Panc1 (cell line): ENCODE measurements at regions not wholly inside any gene's neighbourhood (a gene's known extent, or its start where the extent isn't known, plus 50 kb on each side); places are given as distances from the start of the nearest gene placed in this dataset.

Source experiments
- ATAC-seq: fragments of 200-7000 bp; cut with Tn5 transposase; 2 replicates; pipeline ENCODE4 v1.9.1; 2020; ENCODE audit warnings: mild to moderate bottlenecking, moderate library complexity
- BruUV-seq: library from RNA; stranded (reverse); fragments of 400-500 nt; replicated peaks from 2 replicates; lab custom pipeline; 2021; lab: Mats Ljungman, UMichigan
- CTCF ChIA-PET: fragments of 300-600 bp; sonication (Branson Sonifier 250); formaldehyde crosslinking; loops from one replicate; lab custom pipeline; 2022; ENCODE audit warnings: antibody characterized with exemption; lab: Charles Lee
- POLR2A ChIA-PET: fragments of 300-600 bp; sonication (Branson Sonifier 250); formaldehyde crosslinking; loops from one replicate; lab custom pipeline; 2022; ENCODE audit warnings: antibody characterized with exemption; lab: Charles Lee
- DNase-seq: peaks from one replicate; pipeline ENCODE4 v3.0.0-alpha.2; 2010; ENCODE audit warnings: low read depth, low spot score
- H3K27ac ChIP-seq: 2 replicates; pipeline ENCODE4 v1.5.1; 2011; ENCODE audit warnings: mild to moderate bottlenecking, low read length, inconsistent platforms
- H3K27me3 ChIP-seq: fragments of 200-500 bp; sonication (Bioruptor generic); 2 replicates; pipeline ENCODE4 v1.6.0; 2014; ENCODE audit warnings: low read length, inconsistent platforms; ENCODE audit not compliant: control insufficient read depth, insufficient read depth
- H3K36me3 ChIP-seq: fragments of 200-500 bp; sonication (Bioruptor generic); 2 replicates; pipeline ENCODE4 v1.5.1; 2014; ENCODE audit warnings: inconsistent platforms, mild to moderate bottlenecking, low read length, moderate library complexity; ENCODE audit not compliant: control insufficient read depth, insufficient read depth
- H3K4me1 ChIP-seq: 2 replicates; pipeline ENCODE4 v1.5.1; 2011; ENCODE audit warnings: inconsistent platforms, mild to moderate bottlenecking, low read length, moderate library complexity; ENCODE audit not compliant: control insufficient read depth, insufficient read depth
- H3K4me3 ChIP-seq, 2 experiments: 2 replicates each; pipeline ENCODE4 v1.5.1; 2011 to 2012; ENCODE audit warnings: low read depth in 2 of 2, low read length in 2 of 2, mild to moderate bottlenecking in 2 of 2, inconsistent platforms in 1 of 2, moderate library complexity in 1 of 2
- H3K9me3 ChIP-seq: fragments of 200-500 bp; sonication (Bioruptor generic); 2 replicates; pipeline ENCODE4 v1.5.1; 2014; ENCODE audit warnings: low read depth, mild to moderate bottlenecking, inconsistent platforms, low read length, moderate library complexity; ENCODE audit not compliant: control insufficient read depth, insufficient read depth
- CTCF ChIP-seq: fragments of 450-650 bp; IDR thresholded peaks from 2 replicates; pipeline ENCODE4 v1.5.1; 2017; ENCODE audit warnings: mild to moderate bottlenecking
- POLR2AphosphoS5 ChIP-seq: IDR thresholded peaks from 2 replicates; pipeline ENCODE4 v1.6.1; 2012; ENCODE audit warnings: mild to moderate bottlenecking, low read depth, low read length, moderate library complexity
- SIN3A ChIP-seq: IDR thresholded peaks from 2 replicates; pipeline ENCODE4 v1.6.1; 2012; ENCODE audit warnings: low read depth, mild to moderate bottlenecking, low read length, moderate library complexity, borderline replicate concordance; ENCODE audit not compliant: insufficient read depth
- TCF7L2 ChIP-seq: IDR thresholded peaks from 2 replicates; pipeline ENCODE4 v1.6.1; 2011; ENCODE audit warnings: mild to moderate bottlenecking, low read depth, low read length, inconsistent platforms
- in situ Hi-C: cut with HindIII; loops from 2 replicates; pipeline ENCODE4 v1.10.0; 2016; ENCODE audit warnings: low sequenced_read_pairs, low pct_unique_long_range_greater_than_20kb
- intact Hi-C: fragments of 100-400 bp; cut with micrococcal nuclease; formaldehyde crosslinking; loops from one replicate; pipeline ENCODE4 v1.10.0; 2022; ENCODE audit not compliant: unreplicated experiment
- TF ChIP-seq, protein P1 (sequence below), 2 experiments: IDR thresholded peaks; 2 replicates each; pipeline ENCODE4 v1.6.1; 2011 to 2012; ENCODE audit warnings: low read depth in 2 of 2, control low read depth in 1 of 2, low read length in 1 of 2, mild to moderate bottlenecking in 1 of 2, moderate library complexity in 1 of 2; ENCODE audit not compliant: insufficient read depth in 1 of 2

GRCh38 chr13:79673993-79674377 is 193.0 kb downstream of the NDFIP2 start:
- no peaks in the 10 kb centered on the region for H3K27me3 ChIP-seq
- POLR2A ChIA-PET = no interaction called here
- DNase-seq = no peak
- ATAC-seq = no peak
- no peaks in the 10 kb centered on the region for H3K36me3 ChIP-seq
- CTCF ChIA-PET = no interaction called here
- in situ Hi-C loops = no loop called here
- no peaks in the 10 kb centered on the region for H3K9me3 ChIP-seq
- H3K27ac ChIP-seq = no peak overlapping the region
- no peaks in the 10 kb centered on the region for H3K4me1 ChIP-seq
- no peak overlapping the region for H3K4me3 ChIP-seq
- TF ChIP-seq TCF7L2 (no peak), POLR2AphosphoS5 (no peak), SIN3A (no peak), CTCF (no peak)
- TF ChIP-seq, protein P1, sequence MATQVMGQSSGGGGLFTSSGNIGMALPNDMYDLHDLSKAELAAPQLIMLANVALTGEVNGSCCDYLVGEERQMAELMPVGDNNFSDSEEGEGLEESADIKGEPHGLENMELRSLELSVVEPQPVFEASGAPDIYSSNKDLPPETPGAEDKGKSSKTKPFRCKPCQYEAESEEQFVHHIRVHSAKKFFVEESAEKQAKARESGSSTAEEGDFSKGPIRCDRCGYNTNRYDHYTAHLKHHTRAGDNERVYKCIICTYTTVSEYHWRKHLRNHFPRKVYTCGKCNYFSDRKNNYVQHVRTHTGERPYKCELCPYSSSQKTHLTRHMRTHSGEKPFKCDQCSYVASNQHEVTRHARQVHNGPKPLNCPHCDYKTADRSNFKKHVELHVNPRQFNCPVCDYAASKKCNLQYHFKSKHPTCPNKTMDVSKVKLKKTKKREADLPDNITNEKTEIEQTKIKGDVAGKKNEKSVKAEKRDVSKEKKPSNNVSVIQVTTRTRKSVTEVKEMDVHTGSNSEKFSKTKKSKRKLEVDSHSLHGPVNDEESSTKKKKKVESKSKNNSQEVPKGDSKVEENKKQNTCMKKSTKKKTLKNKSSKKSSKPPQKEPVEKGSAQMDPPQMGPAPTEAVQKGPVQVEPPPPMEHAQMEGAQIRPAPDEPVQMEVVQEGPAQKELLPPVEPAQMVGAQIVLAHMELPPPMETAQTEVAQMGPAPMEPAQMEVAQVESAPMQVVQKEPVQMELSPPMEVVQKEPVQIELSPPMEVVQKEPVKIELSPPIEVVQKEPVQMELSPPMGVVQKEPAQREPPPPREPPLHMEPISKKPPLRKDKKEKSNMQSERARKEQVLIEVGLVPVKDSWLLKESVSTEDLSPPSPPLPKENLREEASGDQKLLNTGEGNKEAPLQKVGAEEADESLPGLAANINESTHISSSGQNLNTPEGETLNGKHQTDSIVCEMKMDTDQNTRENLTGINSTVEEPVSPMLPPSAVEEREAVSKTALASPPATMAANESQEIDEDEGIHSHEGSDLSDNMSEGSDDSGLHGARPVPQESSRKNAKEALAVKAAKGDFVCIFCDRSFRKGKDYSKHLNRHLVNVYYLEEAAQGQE (IDR thresholded peaks at IDR 0.05; ENCODE audit: insufficient read depth in 1 of 2, low read depth in 2 of 2, low read length in 1 of 2) = no peak
- intact Hi-C loops = no loop called here
- no TSS peak for BruUV-seq

DNA sequence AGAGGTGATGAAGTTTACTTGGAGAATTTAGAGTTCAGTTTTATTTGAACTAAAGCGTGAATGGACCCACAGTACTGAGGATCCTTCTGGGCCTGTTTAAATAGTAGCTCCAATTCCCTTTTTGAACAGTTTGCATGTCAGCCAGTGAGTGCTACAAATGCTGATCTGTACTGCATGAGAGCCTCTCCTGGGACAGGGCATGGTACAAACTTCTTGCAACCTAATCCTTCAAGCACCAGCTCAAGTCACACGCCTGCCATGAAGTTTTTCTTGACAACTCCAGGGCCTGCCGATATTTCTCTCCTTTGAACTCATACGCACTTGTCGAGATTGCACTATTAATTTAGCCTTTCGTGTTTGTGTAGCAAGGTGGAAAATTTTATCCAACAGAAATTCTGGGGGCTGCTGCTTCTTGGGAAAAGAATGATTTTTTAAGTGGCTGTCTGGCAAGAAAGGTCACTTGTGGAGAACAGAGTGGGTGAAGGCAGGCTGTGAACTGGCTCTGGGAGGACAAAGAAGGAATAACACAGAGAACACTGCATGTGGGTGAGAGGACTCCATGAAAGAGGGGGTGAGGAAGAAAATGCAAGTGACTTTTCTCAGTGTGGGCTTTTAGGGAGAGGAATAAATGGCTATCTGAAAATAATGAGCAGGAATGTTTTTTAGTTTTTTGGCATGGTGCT is 192.5 kb downstream of the NDFIP2 start:
- in situ Hi-C loops = no loop called here
- intact Hi-C loops = no loop called here
- TF ChIP-seq, protein P1 (IDR thresholded peaks at IDR 0.05; ENCODE audit: insufficient read depth in 1 of 2, low read depth in 2 of 2, low read length in 1 of 2) = no peak
- no peaks in the 10 kb centered on the region for H3K4me1 ChIP-seq
- DNase-seq (no peak), ATAC-seq (no peak)
- no peak overlapping the region for H3K27ac ChIP-seq
- H3K36me3 ChIP-seq = no peaks in the 10 kb centered on the region
- BruUV-seq = no TSS peak
- H3K9me3 ChIP-seq = no peaks in the 10 kb centered on the region
- CTCF ChIA-PET = no interaction called here
- POLR2A ChIA-PET = no interaction called here
- H3K27me3 ChIP-seq = no peaks in the 10 kb centered on the region
- H3K4me3 ChIP-seq = no peak overlapping the region
